HG03565 (cell line): ENCODE measurements at regions not wholly inside any gene's neighbourhood (a gene's known extent, or its start where the extent isn't known, plus 50 kb on each side); places are given as distances from the start of the nearest gene placed in this dataset.
"Not testable (repeated sequence)": the region's sequence is repeated elsewhere in the genome, so short reads cannot be mapped to it uniquely, and the experiment has no call there.

Source experiments
- ATAC-seq: cut with Tn5 transposase; IDR thresholded peaks from one replicate; pipeline ENCODE4 v1.9.1; 2021; ENCODE audit warnings: mild to moderate bottlenecking, moderate library complexity; ENCODE audit not compliant: unreplicated experiment

DNA sequence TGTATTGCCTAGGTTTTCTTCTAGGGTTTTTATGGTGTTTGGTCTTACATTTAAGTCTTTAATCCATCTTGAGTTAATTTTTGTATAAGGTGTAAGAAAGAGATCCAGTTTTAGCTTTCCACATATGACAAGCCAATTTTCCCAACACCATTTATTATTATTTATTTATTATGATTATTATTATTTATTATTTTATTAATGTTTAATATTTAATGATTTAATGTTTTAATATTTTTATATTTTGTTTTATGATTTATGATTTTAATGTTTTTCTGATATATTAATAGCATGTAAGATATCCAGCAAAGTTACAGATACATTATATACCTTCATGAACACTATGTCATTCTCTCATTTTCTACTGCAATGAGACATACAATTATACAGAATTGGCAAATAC, 1082.0 kb downstream of the DSC3 start:
- no peak for ATAC-seq

DNA sequence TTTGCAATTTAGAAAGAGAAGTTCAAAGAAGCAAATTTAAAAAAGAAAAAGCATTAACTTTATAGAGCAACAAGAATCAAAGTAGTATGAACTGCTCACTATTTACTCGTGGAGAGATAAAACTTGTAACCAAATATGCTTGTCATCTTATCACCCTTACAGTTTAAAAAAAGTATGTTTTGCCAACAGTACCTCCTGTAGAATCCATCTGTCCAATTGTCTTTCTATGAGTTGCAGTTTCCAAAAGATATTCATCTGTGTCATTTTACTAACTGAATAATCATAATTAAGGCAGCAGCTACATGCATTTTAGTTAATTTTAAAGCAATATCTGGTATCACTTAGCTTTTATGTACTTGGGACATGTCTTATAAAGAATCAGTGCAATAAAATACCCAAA, 1112.3 kb downstream of the DSC3 start:
- no peak for ATAC-seq

DNA sequence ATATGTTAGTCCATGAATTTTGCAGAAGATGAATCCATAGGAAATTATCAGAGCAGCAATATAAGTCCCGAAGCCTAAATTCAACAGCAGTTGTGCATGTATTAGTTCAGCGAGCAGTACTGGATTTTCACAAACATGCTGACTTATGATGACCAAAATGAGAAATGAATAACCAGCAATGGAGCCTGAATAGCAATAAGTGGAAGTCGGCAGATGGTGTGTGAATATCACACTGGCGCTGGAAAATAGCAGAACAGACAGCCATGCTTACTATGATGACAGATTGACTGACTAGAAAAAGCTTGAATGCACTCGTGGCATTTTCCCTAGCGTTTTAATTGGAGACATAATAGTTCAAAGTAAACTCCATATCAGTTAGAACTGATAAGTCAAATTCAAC, 1114.5 kb downstream of the DSC3 start:
- no peak for ATAC-seq

DNA sequence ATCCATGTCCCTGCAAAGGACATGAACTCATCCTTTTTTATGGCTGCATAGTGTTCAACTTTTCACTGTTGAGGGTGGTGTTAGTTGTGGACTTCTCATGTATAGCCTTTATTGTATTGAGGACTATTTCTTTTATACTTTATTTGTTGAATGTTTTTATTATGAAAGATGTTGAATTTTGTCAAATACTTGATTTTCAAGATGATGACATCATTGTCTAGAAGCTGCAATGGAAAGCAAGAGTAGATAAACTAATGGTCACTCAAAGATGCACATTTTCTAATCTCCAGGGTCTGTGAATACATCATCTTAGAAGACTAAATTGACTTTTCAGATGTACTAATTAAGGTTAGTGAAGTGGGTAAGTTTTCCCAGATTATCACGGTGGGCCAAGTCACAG, 1117.0 kb downstream of the DSC3 start:
- no peak for ATAC-seq

DNA sequence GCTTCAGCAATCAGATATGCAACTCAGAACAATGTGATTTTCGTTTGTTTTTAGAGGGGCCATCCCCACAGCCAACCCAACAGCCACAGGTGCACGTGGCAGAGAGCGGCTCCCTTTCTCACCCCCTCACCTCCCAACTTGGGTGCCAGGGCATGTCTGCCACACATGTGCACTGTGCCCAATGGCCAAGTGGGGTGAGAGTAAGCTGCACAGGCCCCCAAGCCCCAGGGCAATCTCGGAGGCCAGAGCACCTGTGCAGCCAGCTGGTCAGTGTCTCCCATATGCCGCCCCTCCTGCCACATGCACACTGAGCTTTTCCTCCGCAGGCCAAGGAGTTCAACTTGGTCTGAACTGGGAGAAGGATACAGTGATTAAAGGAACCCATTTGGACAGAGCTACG, 1130.2 kb downstream of the DSC3 start:
- ATAC-seq, result no peak

DNA sequence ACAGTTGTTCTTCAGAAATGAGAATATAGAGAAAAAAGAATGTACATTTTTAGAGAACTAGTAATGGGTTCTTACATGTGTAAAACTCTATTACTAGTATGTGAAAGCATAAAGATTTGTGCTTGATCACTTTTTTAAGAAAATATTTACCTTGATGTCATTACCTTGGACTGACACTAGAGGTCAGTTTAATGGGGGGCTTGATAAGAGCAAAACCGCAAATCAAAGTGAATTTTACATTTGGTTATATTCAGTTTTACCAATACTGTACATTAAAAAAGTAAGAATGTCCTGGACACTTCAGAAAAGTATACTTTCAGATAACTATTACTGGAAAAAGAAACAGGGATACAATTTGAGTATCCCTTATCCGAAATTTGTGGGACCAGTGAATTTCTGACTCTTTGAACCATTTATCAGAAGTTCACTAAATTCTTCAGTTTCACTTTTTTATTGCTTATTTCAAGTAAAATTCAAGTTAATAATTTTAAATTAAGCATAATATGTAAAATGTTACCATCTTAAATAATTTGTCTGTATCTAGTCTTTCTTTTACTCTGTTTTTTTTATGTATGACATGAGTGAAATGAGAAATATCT, 1149.5 kb downstream of the DSC3 start:
- ATAC-seq, result no peak

DNA sequence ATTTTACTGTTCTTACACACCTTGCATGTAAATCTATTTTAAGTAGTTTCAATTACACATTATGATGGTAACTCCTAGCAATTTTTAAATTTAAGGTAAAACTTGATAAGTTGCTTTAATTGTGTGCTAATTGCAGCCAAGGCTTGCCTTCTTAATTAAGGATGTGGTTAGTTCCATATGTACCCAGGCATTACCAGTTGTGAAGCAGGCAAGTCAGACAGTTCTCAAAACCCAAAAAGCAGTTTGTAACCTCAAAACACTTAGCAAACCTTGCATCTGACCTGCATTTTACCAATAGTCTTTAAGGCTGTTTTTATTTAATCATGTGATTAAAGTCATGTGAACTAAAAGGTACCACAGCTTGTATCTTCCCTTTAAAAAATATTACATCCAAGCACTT, 1159.4 kb downstream of the DSC3 start:
- no peak for ATAC-seq

DNA sequence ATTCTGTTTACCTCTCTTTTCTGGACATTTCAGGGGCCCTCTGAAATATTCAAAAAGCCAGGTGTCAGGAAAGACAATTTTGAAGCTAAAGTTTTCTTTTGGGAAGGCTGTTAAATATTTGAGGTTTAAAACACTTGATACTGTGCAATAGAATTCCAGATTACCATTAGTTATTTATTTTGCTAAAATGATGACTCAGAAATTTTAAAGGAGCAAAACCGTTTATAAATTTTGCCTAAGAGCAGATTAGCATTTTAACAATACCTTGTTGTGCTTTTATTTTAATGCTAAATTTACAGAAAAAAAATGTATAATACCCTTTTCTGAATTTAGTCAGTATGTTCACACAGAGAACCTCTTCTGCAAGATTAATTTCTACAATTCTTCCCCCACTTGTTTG, 1159.9 kb downstream of the DSC3 start:
- no peak for ATAC-seq

DNA sequence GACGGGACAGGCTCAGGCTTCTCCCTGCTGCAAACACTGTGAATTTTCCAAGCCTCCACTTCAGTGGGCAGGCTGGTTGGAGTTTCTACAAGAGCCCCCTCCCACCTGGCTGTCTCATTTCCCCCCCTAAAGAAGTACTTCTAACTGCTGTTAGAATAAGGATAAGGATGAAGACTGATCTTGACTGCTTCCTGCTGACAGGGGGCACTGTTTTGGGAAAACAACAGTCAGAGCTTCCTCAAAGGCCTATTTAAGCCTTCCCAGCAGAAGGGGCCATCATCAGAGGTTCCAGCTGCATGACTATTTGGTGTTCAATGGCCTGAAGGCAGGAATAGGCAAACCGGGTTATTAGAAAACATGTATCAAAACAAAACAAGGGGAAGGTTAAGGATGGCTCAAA, 1162.8 kb downstream of the DSC3 start:
- ATAC-seq, result no peak

DNA sequence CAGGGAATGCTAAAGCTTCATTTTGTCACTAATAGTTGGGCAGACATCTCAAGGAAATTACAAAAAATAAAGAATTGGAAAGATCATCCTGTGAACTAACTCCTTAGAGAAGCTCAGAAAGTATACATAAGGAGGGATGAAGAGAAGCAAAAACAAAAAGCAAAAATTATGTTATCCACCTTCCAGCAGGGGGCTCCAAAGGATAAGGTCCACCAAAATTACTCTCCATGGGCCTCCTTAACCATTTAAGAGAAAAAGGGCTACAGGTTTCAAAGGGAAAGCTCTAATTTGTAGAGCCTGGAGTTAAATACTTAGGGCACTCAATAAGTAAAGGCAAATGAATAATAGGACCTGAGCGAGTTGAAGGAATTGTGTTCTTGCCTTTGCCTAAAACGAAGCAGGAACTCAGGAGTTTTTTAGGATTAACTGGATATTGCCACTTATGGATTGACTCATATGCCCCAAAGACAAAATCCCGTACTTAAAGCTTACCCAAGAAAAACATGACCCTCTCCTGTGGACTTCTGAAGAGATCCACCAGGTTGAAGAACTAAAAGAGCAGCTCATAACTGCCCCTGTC, 1167.9 kb downstream of the DSC3 start:
- ATAC-seq, result no peak

DNA sequence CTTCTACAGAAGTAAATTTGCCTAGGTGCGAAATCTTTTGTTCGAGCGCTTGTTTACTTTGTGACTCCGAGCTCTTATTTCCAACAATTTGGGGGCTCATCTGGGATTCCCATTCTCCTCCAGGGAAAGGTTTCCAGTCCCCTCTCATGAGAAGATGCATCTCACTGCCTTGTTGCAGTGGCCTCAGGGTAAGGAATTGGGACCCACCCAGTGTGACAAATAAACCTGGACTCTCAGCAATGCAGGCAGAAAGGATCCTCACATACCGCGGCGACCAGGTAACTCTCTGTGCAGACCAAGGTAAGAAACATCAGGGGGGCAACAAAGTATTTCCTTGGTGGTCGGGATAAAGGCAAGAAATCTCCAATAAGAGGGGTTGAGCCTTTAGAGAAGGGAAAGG, 1169.3 kb downstream of the DSC3 start:
- ATAC-seq, result no peak

DNA sequence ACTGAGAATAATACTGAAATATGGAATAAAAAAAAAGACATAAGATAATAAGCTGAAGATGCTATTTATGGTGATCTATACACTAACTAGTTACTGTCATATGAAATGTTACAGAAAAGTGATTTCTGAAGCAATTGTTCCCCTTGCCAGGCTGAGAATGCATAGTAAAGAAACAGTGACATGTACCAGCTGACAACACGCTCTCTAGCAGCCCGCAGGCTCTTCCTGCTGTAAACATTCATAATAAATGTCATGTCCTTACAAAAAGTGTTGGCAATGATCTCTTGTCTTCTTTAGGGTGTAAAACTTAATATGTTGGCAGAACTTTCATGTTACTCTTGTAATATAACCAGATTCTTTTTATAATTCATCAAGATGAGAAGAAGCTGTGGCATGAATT, 1171.3 kb downstream of the DSC3 start:
- no peak for ATAC-seq

DNA sequence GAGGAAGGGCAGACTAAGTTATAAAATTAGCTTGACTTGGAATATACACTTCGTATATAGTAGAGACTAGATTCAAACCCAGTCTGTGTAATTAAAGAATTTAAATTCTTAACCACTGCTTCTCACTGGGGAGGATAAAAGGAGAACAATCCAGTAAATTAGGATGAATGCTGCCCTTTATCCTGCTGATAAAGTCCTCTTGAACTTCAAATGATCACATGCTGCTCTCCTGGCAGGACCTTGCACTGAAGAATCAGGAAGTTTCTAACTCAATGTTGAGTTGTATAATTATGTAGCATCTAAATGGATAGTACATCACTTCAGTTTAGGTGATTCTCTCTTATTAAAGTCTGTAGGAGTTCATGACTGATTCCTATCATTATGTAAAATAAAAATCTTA, 1179.7 kb downstream of the DSC3 start:
- ATAC-seq, result no peak

DNA sequence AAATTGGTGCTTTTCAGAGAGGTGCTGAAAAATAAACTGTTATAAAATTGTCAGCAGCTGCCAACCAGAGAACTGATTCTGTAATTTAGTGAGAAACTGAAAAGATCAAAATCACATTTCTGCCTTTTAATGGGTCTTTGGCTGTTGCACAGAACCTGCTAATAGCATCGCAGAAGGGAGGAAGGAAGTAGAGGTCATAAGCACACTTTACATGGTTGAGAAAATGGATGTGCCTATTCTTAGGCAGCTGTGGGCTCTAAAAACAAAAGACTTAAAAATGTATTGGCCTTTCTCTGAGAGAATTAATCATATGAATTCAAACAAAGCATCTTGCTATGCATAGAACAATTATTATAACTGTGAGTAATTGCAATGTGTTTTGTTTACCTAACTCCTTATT, 1186.9 kb downstream of the DSC3 start:
- no peak for ATAC-seq

DNA sequence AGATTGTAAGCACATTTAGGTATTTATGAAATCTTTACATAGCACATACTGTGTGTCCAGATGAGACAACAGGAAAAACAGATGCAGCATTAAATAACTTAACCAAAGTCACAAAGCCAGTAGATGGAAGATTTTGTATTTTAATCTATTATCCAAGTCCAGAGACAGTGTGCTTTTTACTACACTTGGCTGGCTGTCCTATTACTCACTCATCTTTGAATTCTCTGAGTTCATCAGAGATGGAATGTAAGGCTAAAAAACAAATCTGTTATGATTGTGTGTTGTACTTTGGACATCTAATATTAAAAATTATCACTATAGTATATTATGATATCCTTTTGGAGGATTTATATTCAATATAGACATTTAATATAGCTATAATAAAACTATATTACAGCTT, 1189.4 kb downstream of the DSC3 start:
- ATAC-seq, result no peak

DNA sequence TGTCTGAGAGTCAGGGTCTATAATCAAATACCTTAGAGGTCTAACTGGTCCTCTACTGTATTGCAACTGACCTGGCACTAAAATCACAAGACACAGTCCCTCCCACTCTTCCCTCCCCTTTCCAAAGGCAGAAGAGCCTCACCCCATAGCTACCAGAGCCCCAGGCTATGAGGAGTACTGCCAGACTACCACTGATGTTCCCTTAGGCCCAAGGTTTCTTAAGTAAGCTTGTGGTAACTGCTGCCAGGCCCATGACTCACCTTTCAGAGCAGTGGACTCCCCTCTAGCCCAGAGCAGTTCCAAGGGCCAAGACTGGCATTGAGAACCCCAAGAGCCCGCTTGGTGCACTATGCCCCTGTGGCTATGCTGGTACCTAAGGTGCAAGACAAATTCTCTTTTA, 1193.4 kb downstream of the DSC3 start:
- ATAC-seq, result no peak

DNA sequence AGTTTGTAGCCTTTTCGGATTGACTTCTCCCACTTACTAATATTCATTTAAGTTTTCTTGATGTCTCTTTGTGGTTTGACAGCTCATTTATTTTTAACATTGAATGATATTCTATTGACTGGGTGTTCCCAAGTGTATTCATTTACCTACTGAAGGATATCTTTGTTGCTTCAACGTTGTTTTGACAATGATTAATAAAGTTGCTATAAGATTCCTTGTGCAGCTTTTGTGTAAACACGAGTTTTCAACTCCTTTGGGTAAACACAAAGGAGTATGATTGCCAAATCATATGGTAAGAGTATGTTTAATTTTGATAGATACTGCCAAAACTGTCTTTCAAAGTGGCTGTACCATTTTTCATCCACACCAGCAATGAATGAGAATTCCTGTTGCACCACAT, 1200.9 kb downstream of the DSC3 start:
- no peak for ATAC-seq

DNA sequence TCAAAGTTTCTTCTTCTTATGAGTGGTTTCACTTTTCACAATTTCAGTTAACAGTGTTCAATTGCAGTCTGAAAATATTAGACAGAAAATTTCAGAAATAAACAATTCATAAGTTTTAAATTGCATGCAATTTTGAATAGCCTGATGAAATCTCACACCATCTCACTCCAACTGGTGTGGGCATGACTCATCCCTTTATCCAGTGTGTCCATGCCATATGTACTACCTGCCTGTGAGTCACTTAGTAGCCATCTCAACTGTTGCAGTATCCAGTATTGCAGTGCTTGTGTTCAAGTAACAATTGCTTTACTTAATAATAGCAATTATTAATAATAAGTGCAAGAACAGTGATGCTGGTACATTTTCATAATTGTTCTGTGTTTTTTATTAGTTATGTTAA, 1202.5 kb downstream of the DSC3 start:
- no peak for ATAC-seq

DNA sequence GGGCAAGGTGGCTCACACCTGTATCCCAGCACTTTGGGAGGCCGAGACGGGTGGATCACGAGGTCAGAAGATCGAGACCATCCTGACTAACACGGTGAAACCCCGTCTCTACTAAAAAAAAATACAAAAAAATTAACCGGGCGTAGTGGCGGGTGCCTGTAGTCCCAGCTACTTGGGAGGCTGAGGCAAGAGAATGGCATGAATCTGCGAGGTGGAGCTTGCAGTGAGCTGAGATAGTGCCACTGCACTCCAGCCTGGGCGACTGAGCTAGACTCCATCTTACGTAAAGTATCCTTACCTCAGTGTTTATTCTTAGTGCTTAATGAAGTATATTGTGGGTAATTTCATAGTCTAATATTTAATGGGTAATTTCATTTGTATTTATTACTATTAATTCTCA, 1203.6 kb downstream of the DSC3 start:
- ATAC-seq, result not testable (repeated sequence)

DNA sequence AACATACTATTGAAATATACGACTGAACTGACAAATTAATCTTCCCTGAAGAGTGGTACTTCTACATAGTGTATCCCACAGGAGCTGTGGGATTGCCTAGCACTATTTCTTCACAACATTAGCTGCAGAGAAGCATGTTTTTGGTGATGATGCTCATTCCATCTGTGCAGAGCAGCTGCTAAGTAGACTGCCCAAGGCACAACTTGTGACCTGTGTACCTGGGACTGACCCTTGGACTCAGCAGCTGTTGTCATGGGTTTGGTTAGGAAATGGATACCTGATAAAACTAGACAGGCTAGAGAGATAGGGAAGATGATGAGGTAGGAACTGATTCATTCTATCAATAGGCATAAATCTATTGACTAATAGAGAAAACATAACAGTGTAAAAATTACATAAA, 1204.0 kb downstream of the DSC3 start:
- no peak for ATAC-seq

DNA sequence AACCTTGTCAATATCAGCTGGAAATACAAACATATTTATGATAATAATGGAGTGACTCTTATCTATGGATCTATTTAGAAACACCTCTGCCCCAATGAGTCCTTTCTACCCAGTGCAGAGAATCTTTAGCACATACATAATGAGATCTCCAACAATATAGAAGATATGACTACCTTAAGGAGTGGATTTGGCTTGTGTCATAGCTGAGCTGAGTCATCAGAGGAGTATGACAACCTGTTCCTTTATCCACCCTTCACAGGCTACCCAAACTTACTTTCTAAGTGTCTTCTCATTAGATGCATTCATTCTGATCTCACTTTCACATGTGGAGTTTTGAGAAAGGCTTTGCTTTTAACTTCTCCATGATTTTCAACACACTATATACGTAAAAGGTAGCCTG, 1218.9 kb downstream of the DSC3 start:
- ATAC-seq, result no peak

DNA sequence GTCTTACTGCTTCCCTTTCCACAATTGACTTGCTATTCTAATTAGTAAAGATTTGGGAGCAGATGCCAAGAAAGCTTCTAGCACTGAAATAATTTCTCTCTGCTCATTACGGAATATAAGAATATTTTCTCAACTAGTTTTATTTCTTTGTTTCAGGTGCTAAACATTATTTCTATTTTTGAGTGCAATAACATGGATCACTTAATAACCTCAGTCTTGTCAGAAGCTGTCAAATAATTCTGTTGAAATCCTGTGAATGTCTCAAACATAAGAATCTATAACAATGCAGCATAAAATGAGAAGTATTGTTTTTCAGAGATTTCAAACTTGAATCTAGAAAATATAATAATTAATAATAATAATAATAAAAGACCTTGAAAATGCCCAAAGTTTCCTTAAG, 1221.0 kb downstream of the DSC3 start:
- ATAC-seq, result no peak

DNA sequence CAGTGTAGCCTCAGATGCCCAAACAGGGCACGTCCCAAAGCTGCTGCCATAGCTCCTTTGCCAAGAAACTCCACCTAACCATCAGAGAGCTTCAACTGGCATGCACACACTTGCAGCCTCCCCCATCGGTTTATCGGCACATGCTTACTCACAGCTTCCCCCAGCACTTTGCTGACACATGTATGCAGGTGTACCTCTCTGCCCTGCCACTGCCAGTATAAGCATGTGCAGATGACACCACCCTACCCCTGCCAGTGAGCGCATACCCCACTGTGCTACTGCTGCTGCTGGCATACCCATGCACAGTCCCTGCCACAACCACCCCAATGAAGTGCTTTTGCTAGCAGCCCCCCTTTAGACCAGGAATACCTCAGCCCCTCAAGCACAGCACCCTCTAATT, 1231.0 kb downstream of the DSC3 start:
- no peak for ATAC-seq
